A549 (cell line): ENCODE measurements at regions not wholly inside any gene's neighbourhood (a gene's known extent, or its start where the extent isn't known, plus 50 kb on each side); places are given as distances from the start of the nearest gene placed in this dataset.

Source experiments
- CTCF ChIP-seq: fragments of >200 bp; sonication (Bioruptor Twin); formaldehyde crosslinking; IDR thresholded peaks from 3 replicates; pipeline ENCODE4 v1.5.1; 2016
- POLR2A ChIP-seq: IDR thresholded peaks from 2 replicates; pipeline ENCODE4 v1.6.1; 2012; ENCODE audit warnings: mild to moderate bottlenecking, low read length

GRCh38 chr13:94946039-94946438, 233.7 kb upstream of the SOX21 start:
- TF ChIP-seq POLR2A (no peak), CTCF (no peak)
